ENCODE measurements at regions not wholly inside any gene's neighbourhood (a gene's known extent, or its start where the extent isn't known, plus 50 kb on each side); places are given as distances from the start of the nearest gene placed in this dataset.

DNA sequence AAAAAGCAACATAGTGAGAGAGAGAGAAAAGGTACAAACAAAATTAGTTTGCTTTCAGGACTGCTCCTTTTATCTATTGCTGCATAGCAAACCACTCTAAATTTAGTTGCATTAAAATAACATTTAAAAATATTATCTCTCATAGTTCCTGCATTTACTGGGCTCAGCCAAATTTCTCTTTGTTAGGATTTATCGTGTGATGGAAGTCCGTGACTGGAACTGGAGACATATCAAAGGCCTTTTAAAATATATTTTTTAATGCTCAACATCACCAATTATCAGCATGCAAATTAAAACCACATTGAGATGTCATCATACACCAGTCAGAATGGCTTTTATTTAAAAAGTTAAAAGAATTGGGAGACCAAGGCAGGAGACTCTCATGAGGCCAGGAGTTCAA, 107.6 kb upstream of the SYT1 start:
- Mint-ChIP-seq H3K27me3 (ENCODE audit: low read depth) (peaks cover 5% of the 10 kb centered on the region), H3K4me3 (ENCODE audit: unreplicated experiment) (no peak overlapping the region), H3K4me1 (ENCODE audit: low read depth) (no peaks in the 10 kb centered on the region), H3K9me3 (ENCODE audit: low read depth) (no peaks in the 10 kb centered on the region), H3K36me3 (ENCODE audit: low read depth) (no peaks in the 10 kb centered on the region), H3K27ac (ENCODE audit: unreplicated experiment) (no peak overlapping the region)
- TF ChIP-seq, protein P1, sequence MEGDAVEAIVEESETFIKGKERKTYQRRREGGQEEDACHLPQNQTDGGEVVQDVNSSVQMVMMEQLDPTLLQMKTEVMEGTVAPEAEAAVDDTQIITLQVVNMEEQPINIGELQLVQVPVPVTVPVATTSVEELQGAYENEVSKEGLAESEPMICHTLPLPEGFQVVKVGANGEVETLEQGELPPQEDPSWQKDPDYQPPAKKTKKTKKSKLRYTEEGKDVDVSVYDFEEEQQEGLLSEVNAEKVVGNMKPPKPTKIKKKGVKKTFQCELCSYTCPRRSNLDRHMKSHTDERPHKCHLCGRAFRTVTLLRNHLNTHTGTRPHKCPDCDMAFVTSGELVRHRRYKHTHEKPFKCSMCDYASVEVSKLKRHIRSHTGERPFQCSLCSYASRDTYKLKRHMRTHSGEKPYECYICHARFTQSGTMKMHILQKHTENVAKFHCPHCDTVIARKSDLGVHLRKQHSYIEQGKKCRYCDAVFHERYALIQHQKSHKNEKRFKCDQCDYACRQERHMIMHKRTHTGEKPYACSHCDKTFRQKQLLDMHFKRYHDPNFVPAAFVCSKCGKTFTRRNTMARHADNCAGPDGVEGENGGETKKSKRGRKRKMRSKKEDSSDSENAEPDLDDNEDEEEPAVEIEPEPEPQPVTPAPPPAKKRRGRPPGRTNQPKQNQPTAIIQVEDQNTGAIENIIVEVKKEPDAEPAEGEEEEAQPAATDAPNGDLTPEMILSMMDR (IDR thresholded peaks at IDR 0.05): no peak
- DNase-seq (ENCODE audit: low spot score): no peak

DNA sequence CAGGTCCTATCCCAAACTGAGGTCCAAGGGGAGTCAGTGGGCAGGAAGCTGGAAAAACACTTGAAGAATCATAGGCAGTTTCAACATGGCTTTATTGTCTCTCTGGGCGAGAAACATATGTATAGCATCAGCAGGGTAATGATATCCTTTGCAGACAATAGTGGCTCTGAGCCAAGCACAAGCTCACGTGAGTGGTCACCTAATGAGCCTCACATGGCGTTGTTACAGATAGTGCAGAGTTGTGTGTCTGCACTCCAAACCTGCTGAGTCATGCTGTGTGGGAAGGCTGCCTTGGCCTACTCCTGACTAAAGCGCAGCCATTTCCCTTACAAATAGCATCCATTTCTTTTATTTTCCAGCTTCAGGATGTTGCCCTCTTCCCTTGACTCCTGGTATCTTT, 105.2 kb upstream of the SYT1 start:
- Mint-ChIP-seq H3K27me3 (ENCODE audit: low read depth) (peaks cover under 1% of the 10 kb centered on the region), H3K27ac (ENCODE audit: unreplicated experiment) (no peak overlapping the region), H3K9me3 (ENCODE audit: low read depth) (peaks cover 3% of the 10 kb centered on the region), H3K4me1 (ENCODE audit: low read depth) (no peaks in the 10 kb centered on the region), H3K36me3 (ENCODE audit: low read depth) (no peaks in the 10 kb centered on the region), H3K4me3 (ENCODE audit: unreplicated experiment) (no peak overlapping the region)
- DNase-seq (ENCODE audit: low spot score): no peak
- TF ChIP-seq, protein P1 (IDR thresholded peaks at IDR 0.05): no peak

DNA sequence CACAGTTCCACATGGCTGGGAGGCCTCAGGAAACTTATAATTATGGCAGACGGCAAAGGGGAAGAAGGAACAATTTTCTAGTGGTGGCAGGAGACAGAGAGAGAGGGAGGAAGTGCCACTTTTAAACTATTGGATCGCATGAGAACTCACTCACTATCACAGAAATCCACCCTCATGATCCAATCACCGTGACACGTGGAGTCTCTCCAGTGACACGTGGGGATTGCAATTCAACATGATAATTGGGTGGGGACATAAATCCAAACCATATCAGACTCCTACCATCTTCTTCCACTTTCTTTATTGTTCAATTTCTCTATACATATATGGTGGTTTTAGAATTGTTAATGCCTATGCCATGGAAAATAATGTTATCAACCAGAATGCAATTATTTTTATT, 103.7 kb upstream of the SYT1 start:
- Mint-ChIP-seq H3K36me3 (ENCODE audit: low read depth) (no peaks in the 10 kb centered on the region), H3K27me3 (ENCODE audit: low read depth) (no peaks in the 10 kb centered on the region), H3K9me3 (ENCODE audit: low read depth) (peaks cover 3% of the 10 kb centered on the region), H3K4me1 (ENCODE audit: low read depth) (no peaks in the 10 kb centered on the region), H3K27ac (ENCODE audit: unreplicated experiment) (no peak overlapping the region), H3K4me3 (ENCODE audit: unreplicated experiment) (no peak overlapping the region)
- TF ChIP-seq, protein P1 (IDR thresholded peaks at IDR 0.05): no peak
- DNase-seq (ENCODE audit: low spot score): no peak

DNA sequence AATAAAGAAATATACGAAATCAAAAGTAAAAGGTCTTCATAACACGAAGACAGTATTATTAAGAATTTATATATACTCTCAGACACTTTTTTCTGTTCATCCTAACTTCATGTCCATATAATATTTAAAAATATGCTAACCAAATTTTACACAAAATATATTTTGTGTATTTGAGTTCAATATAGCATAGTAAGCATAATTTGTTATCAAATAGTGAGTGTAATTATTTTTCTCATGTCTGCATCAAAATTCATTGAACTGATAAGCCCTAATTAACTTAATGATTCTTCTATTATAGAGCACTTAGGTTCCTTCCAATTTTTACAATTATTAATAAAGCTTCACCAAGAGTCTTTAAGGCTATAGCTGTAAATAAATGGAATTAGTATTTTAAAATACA, 99.7 kb upstream of the SYT1 start:
- TF ChIP-seq, protein P1 (IDR thresholded peaks at IDR 0.05): no peak
- Mint-ChIP-seq H3K9me3 (ENCODE audit: low read depth) (peaks cover 3% of the 10 kb centered on the region), H3K27ac (ENCODE audit: unreplicated experiment) (no peak overlapping the region), H3K4me3 (ENCODE audit: unreplicated experiment) (no peak overlapping the region), H3K27me3 (ENCODE audit: low read depth) (peaks cover 4% of the 10 kb centered on the region), H3K4me1 (ENCODE audit: low read depth) (no peaks in the 10 kb centered on the region), H3K36me3 (ENCODE audit: low read depth) (no peaks in the 10 kb centered on the region)
- no peak for DNase-seq (ENCODE audit: low spot score)

DNA sequence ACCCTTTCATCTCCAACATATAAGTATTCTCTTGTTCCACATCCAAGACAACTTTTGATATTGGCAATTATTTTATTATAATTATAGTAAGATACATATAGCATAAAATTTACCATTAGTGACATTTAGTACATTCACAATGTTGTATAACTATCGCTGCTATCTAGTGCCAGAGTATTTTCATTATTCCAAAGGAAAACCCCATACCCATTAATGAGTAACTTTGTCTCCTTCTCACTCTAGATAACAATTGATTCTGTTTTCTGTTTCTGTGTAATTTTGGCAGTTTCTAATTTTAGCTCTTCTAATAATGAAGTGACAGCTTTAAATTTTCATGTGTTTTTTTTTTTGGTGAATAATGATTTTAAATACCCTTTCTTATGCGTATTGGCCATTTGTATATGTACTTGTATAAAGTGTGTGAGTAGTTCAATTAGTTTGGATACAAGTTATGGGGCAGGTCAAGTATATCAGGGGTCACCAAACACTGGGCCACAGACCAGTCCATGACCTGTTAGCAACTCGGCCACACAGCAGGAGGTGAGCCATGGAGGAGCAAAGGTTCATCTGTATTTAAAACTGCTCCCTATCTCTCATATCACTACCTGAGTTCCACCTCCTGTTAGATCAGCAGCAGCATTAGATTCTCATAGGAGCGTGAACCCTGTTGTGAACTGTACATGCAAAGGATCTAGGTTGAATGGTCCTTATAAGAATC, 97.2 kb upstream of the SYT1 start:
- TF ChIP-seq, protein P1 (IDR thresholded peaks at IDR 0.05): no peak
- DNase-seq (ENCODE audit: low spot score): no peak
- Mint-ChIP-seq H3K27me3 (ENCODE audit: low read depth) (peaks cover 17% of the 10 kb centered on the region), H3K27ac (ENCODE audit: unreplicated experiment) (no peak overlapping the region), H3K9me3 (ENCODE audit: low read depth) (peaks cover 3% of the 10 kb centered on the region), H3K4me3 (ENCODE audit: unreplicated experiment) (no peak overlapping the region), H3K36me3 (ENCODE audit: low read depth) (no peaks in the 10 kb centered on the region), H3K4me1 (ENCODE audit: low read depth) (no peaks in the 10 kb centered on the region)

All from chondrocyte (in vitro differentiated cells).